Adrenal gland (tissue), 5 donors: ENCODE measurements at regions not wholly inside any gene's neighbourhood (a gene's known extent, or its start where the extent isn't known, plus 50 kb on each side); places are given as distances from the start of the nearest gene placed in this dataset.

Experiments used
- POLR2A ChIP-seq, 2 donors: fragments of 450-650 bp; IDR thresholded peaks; one replicate each; pipeline ENCODE4 v1.6.1; 2017; ENCODE audit warnings: antibody characterized with exemption in 2 of 2, mild to moderate bottlenecking in 2 of 2, moderate library complexity in 1 of 2
- TF ChIP-seq, protein P1 (sequence below), 6 experiments: fragments of 450-650 bp in 4 of 6; fragments of 200-600 bp in 2 of 6; sonication (generic) in 1 of 6; IDR thresholded peaks; 1 replicate in 5 of 6; 2 replicates in 1 of 6; pipeline versions ENCODE4 v1.5.1 to v1.8.0; 2016 to 2021; ENCODE audit warnings: antibody characterized with exemption in 6 of 6, mild to moderate bottlenecking in 2 of 6, moderate library complexity in 1 of 6
- donor health status: DM: no; HTN: no; CAD: no.

DNA sequence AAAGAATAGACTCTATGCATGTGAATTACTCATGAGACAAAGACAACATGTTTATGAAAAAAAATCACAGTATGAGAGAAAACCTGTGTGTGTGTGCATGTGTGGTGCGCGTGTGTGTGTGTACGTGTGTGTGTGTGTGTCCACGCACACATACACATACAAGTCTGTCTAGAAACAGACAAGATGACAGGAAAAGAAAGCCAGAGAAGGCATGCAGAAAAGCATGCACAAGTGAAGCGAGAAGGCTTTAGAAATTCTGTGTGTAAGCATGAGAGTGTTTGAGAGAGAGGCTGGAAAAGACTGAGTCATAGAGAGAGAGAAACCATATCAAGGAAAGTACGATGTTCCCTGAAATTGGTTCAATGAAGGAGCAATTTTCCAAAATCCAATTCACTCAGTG is 566.4 kb upstream of the C16orf82 start:
- TF ChIP-seq, protein P1, sequence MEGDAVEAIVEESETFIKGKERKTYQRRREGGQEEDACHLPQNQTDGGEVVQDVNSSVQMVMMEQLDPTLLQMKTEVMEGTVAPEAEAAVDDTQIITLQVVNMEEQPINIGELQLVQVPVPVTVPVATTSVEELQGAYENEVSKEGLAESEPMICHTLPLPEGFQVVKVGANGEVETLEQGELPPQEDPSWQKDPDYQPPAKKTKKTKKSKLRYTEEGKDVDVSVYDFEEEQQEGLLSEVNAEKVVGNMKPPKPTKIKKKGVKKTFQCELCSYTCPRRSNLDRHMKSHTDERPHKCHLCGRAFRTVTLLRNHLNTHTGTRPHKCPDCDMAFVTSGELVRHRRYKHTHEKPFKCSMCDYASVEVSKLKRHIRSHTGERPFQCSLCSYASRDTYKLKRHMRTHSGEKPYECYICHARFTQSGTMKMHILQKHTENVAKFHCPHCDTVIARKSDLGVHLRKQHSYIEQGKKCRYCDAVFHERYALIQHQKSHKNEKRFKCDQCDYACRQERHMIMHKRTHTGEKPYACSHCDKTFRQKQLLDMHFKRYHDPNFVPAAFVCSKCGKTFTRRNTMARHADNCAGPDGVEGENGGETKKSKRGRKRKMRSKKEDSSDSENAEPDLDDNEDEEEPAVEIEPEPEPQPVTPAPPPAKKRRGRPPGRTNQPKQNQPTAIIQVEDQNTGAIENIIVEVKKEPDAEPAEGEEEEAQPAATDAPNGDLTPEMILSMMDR (IDR thresholded peaks at IDR 0.05), result no peak
- no peak for TF ChIP-seq POLR2A (IDR thresholded peaks at IDR 0.05)
